CD4-positive, alpha-beta T cell treated with Interleukin-17A for 1 hour (primary cell): ENCODE measurements at regions not wholly inside any gene's neighbourhood (a gene's known extent, or its start where the extent isn't known, plus 50 kb on each side); places are given as distances from the start of the nearest gene placed in this dataset.
"Not testable (repeated sequence)": the region's sequence is repeated elsewhere in the genome, so short reads cannot be mapped to it uniquely, and the experiment has no call there.

ENCODE experiments used
- DNase-seq: peaks from one replicate; pipeline ENCODE4 v3.0.0-alpha.2; 2020

GRCh38 chr7:142636107-142636506 lies 113.2 kb upstream of the PRSS1 start:
- not testable (repeated sequence) for DNase-seq

- DNase-seq, result peak; percentile 79
Measured at GRCh38 chr7:142632271-142633134, 116.8 kb upstream of the PRSS1 start.

GRCh38 chr7:142629588-142630260 lies 119.5 kb upstream of the PRSS1 start:
- DNase-seq, result no peak

- DNase-seq, result no peak
Measured at GRCh38 chr7:142628945-142629344, 120.3 kb upstream of the PRSS1 start.

- not testable (repeated sequence) for DNase-seq
Measured at GRCh38 chr7:142627223-142627622, 122.0 kb upstream of the PRSS1 start.

GRCh38 chr7:142626420-142627035 lies 122.7 kb upstream of the PRSS1 start:
- DNase-seq, result peak; percentile 79

GRCh38 chr7:142625216-142625615 lies 124.1 kb upstream of the PRSS1 start:
- not testable (repeated sequence) for DNase-seq

GRCh38 chr7:142620402-142620801 lies 128.9 kb upstream of the PRSS1 start:
- peak; percentile 32 for DNase-seq

- DNase-seq, result no peak
Measured at GRCh38 chr7:142618655-142619351, 130.5 kb upstream of the PRSS1 start.

GRCh38 chr7:142616842-142617241 lies 132.4 kb upstream of the PRSS1 start:
- DNase-seq, result no peak

- DNase-seq, result no peak
Measured at GRCh38 chr7:142616121-142616643, 133.1 kb upstream of the PRSS1 start.

- no peak for DNase-seq
Measured at GRCh38 chr7:142615508-142615907, 133.8 kb upstream of the PRSS1 start.

- no peak for DNase-seq
Measured at GRCh38 chr7:142614116-142614515, 135.2 kb upstream of the PRSS1 start.

GRCh38 chr7:142612237-142612881 lies 136.9 kb upstream of the PRSS1 start:
- no peak for DNase-seq

- peak; percentile 21 for DNase-seq
Measured at GRCh38 chr7:142611566-142612236, 137.6 kb upstream of the PRSS1 start.

GRCh38 chr7:142608630-142609428 lies 140.4 kb upstream of the PRSS1 start:
- no peak for DNase-seq

GRCh38 chr7:142607351-142607750 lies 141.9 kb upstream of the PRSS1 start:
- no peak for DNase-seq

- DNase-seq, result no peak
Measured at GRCh38 chr7:142606081-142606480, 143.2 kb upstream of the PRSS1 start.

- DNase-seq, result no peak
Measured at GRCh38 chr7:142604671-142605070, 144.6 kb upstream of the PRSS1 start.

GRCh38 chr7:142603870-142604448 lies 145.3 kb upstream of the PRSS1 start:
- DNase-seq, result peak; percentile 75
